GM12878 (cell line): ENCODE measurements at regions not wholly inside any gene's neighbourhood (a gene's known extent, or its start where the extent isn't known, plus 50 kb on each side); places are given as distances from the start of the nearest gene placed in this dataset.
A peak's percentile ranks its signal among the peaks of the same experiment; 100 is the strongest.

Source experiments
- ATAC-seq: fragments of 200-7000 bp; cut with Tn5 transposase; 3 replicates; pipeline ENCODE4 v1.9.1; 2020; ENCODE audit warnings: mild to moderate bottlenecking, moderate library complexity
- BruUV-seq: library from RNA; stranded (reverse); fragments of 400-500 nt; replicated peaks from 2 replicates; lab custom pipeline; 2021; lab: Mats Ljungman, UMichigan
- CTCF ChIA-PET: fragments of 300-600 bp; sonication (Branson Sonifier 250); formaldehyde crosslinking; extraction: SDS; loops from one replicate; lab custom pipeline; 2021; ENCODE audit warnings: inconsistent platforms; lab: Yijun Ruan, JAX
- POLR2A ChIA-PET: fragments of 350-600 bp; formaldehyde crosslinking; extraction: SDS; loops from one replicate; lab custom pipeline; 2021; ENCODE audit warnings: inconsistent platforms; lab: Charles Lee
- RAD21 ChIA-PET: fragments of 300-600 bp; sonication (Branson Sonifier 250); formaldehyde crosslinking; loops from one replicate; lab custom pipeline; 2023; ENCODE audit warnings: antibody characterized with exemption; ENCODE audit not compliant: unreplicated experiment; lab: Charles Lee
- SMC1A ChIA-PET: fragments of 300-600 bp; sonication (Branson Sonifier 250); formaldehyde crosslinking; loops from one replicate; lab custom pipeline; 2023; ENCODE audit not compliant: unreplicated experiment, uncharacterized antibody; lab: Charles Lee
- DNase-seq: peaks from one replicate; pipeline ENCODE4 v3.0.0-alpha.2; 2011; ENCODE audit warnings: low read depth, low spot score
- FAIRE-seq: peaks from 3 replicates; lab custom pipeline; 2011; peaks lifted over from hg19 to GRCh38; lab: Jason Lieb, UNC
- H2AFZ ChIP-seq: 2 replicates; pipeline ENCODE4 v1.6.0; 2011; ENCODE audit warnings: low read depth, low read length, control low read depth; ENCODE audit not compliant: control insufficient read depth
- H3K27ac ChIP-seq: 2 replicates; pipeline ENCODE4 v1.5.1; 2011; ENCODE audit warnings: control low read depth; ENCODE audit not compliant: control insufficient read depth, insufficient read depth
- H3K27me3 ChIP-seq, 2 experiments: replicated peaks in 1 of 2; 2 replicates each; pipeline versions ENCODE4 v1.6.0 to v1.6.1; 2011; ENCODE audit warnings: low read length in 1 of 2; ENCODE audit not compliant: control insufficient read depth in 2 of 2, insufficient read depth in 2 of 2
- H3K36me3 ChIP-seq, 2 experiments: 2 replicates each; pipeline ENCODE4 v1.5.1; 2011; ENCODE audit warnings: low read length in 1 of 2; ENCODE audit not compliant: control insufficient read depth in 2 of 2, insufficient read depth in 2 of 2
- H3K4me1 ChIP-seq: 2 replicates; pipeline ENCODE4 v1.6.1; 2011; ENCODE audit warnings: mild to moderate bottlenecking, low read length, moderate library complexity, mixed read lengths; ENCODE audit not compliant: control insufficient read depth, insufficient read depth
- H3K4me2 ChIP-seq: 2 replicates; pipeline ENCODE4 v1.6.0; 2011; ENCODE audit warnings: control low read depth; ENCODE audit not compliant: control insufficient read depth, insufficient read depth
- H3K4me3 ChIP-seq: fragments of 200-600 bp; sonication (generic); 2 replicates; pipeline ENCODE4 v1.5.1; 2016
- H3K79me2 ChIP-seq: 2 replicates; pipeline ENCODE4 v1.6.0; 2011; ENCODE audit warnings: low read length; ENCODE audit not compliant: control insufficient read depth, insufficient read depth
- H3K9ac ChIP-seq: 2 replicates; pipeline ENCODE4 v1.8.0; 2011; ENCODE audit warnings: low read length, control low read depth, mixed read lengths; ENCODE audit not compliant: control insufficient read depth, insufficient read depth
- H3K9me3 ChIP-seq: replicated peaks from 3 replicates; pipeline ENCODE4 v1.5.1; 2011; ENCODE audit warnings: mild to moderate bottlenecking, low read length; ENCODE audit not compliant: control insufficient read depth, insufficient read depth
- H4K20me1 ChIP-seq: 2 replicates; pipeline ENCODE4 v1.6.0; 2011; ENCODE audit not compliant: control insufficient read depth, insufficient read depth
- MXI1 ChIP-seq: fragments of 150-350 bp; IDR thresholded peaks from 2 replicates; pipeline ENCODE4 v1.6.1; 2011; ENCODE audit warnings: low read depth, mild to moderate bottlenecking, inconsistent platforms, low read length, improper control_type of control experiment
- NFXL1 ChIP-seq: fragments of 450-650 bp; IDR thresholded peaks from 2 replicates; pipeline ENCODE4 v1.6.1; 2017; ENCODE audit warnings: antibody characterized with exemption, mild to moderate bottlenecking, borderline replicate concordance
- POLR2AphosphoS5 ChIP-seq: IDR thresholded peaks from 2 replicates; pipeline ENCODE4 v1.6.1; 2011; ENCODE audit warnings: mild to moderate bottlenecking, low read length, inconsistent platforms
- RB1 ChIP-seq: fragments of 450-650 bp; formaldehyde crosslinking; IDR thresholded peaks from 2 replicates; pipeline ENCODE4 v1.6.1; 2017; ENCODE audit warnings: mild to moderate bottlenecking, borderline replicate concordance
- REST ChIP-seq: IDR thresholded peaks from 2 replicates; pipeline ENCODE4 v1.6.1; 2012; ENCODE audit warnings: mild to moderate bottlenecking, low read depth, low read length
- RFX5 ChIP-seq: IDR thresholded peaks from 2 replicates; pipeline ENCODE4 v1.6.1; 2011; ENCODE audit warnings: low read depth, low read length, improper control_type of control experiment
- WGBS: methylation state at CpG from one replicate; pipeline ENCODE4 v1.1.6; 2016; ENCODE audit warnings: low lambda C conversion rate; ENCODE audit not compliant: insufficient replicate concordance, insufficient coverage; ENCODE audit errors: missing lambda C conversion rate; 5-methylcytosine and 5-hydroxymethylcytosine counted together
- in situ Hi-C: fragments of 300-500 bp; cut with MboI; formaldehyde crosslinking; loops from 9 replicates; pipeline ENCODE4 v1.14.3; 2018; ENCODE audit warnings: mixed read lengths
- intact Hi-C: fragments of 100-400 bp; cut with micrococcal nuclease; formaldehyde crosslinking; loops from one replicate; pipeline ENCODE4 v1.14.2; 2022; ENCODE audit not compliant: unreplicated experiment

- RAD21 ChIA-PET: no interaction called here
- ATAC-seq (no peak), DNase-seq (no peak), FAIRE-seq (no peak)
- H3K4me1 ChIP-seq: no peaks in the 10 kb centered on the region
- in situ Hi-C loops: no loop called here
- H4K20me1 ChIP-seq: no peaks in the 10 kb centered on the region
- SMC1A ChIA-PET: no interaction called here
- intact Hi-C loops: no loop called here
- CTCF ChIA-PET: no interaction called here
- H2AFZ ChIP-seq: no peak overlapping the region
- no peaks in the 10 kb centered on the region for H3K79me2 ChIP-seq
- no peak overlapping the region for H3K4me2 ChIP-seq
- no peak for TF ChIP-seq NFXL1
- TF ChIP-seq RB1: no peak
- TF ChIP-seq REST: peak; percentile 56; the same call in 1 of the 2 replicates
- TF ChIP-seq POLR2AphosphoS5: no peak
- no peak for TF ChIP-seq MXI1
- no peak for TF ChIP-seq RFX5
- H3K27me3 ChIP-seq: no peaks in the 10 kb centered on the region
- H3K4me3 ChIP-seq: no peak overlapping the region
- H3K9me3 ChIP-seq: no peaks in the 10 kb centered on the region
- 8% methylated on average over 3 of the region's 3 CpGs for WGBS
- no peaks in the 10 kb centered on the region for H3K36me3 ChIP-seq
- POLR2A ChIA-PET: no interaction called here
- H3K27ac ChIP-seq: no peak overlapping the region
- no peak overlapping the region for H3K9ac ChIP-seq
- no TSS peak for BruUV-seq
Observed at GRCh38 chr3:191641789-191642188, 180.8 kb downstream of the PYDC2 start.
